NCI-H510A treated with DMSO at 0.1 percent for 48 hours (cell line): ENCODE measurements at regions not wholly inside any gene's neighbourhood (a gene's known extent, or its start where the extent isn't known, plus 50 kb on each side); places are given as distances from the start of the nearest gene placed in this dataset.
"Not testable (repeated sequence)": the region's sequence is repeated elsewhere in the genome, so short reads cannot be mapped to it uniquely, and the experiment has no call there.

ENCODE experiments used
- DNase-seq: peaks from one replicate; lab custom pipeline; 2025; lab: John Stamatoyannopoulos, UW

GRCh38 chr1:41980827-41981653 is 62.3 kb upstream of the HIVEP3 start:
- DNase-seq: peak; percentile 40

GRCh38 chr1:41978986-41979385 is 60.3 kb upstream of the HIVEP3 start:
- no peak for DNase-seq

GRCh38 chr1:41977326-41977725 is 58.6 kb upstream of the HIVEP3 start:
- peak; percentile 94 for DNase-seq

- DNase-seq: peak; percentile 53
Measured at GRCh38 chr1:41976671-41977070, 57.9 kb upstream of the HIVEP3 start.

- DNase-seq: no peak
Measured at GRCh38 chr1:41975850-41976569, 57.3 kb upstream of the HIVEP3 start.

- no peak for DNase-seq
Measured at GRCh38 chr1:41975121-41975520, 56.4 kb upstream of the HIVEP3 start.

- not testable (repeated sequence) for DNase-seq
Measured at GRCh38 chr1:41968557-41968956, 49.8 kb upstream of the HIVEP3 start.
